ENCODE measurements at regions not wholly inside any gene's neighbourhood (a gene's known extent, or its start where the extent isn't known, plus 50 kb on each side); places are given as distances from the start of the nearest gene placed in this dataset.

DNA sequence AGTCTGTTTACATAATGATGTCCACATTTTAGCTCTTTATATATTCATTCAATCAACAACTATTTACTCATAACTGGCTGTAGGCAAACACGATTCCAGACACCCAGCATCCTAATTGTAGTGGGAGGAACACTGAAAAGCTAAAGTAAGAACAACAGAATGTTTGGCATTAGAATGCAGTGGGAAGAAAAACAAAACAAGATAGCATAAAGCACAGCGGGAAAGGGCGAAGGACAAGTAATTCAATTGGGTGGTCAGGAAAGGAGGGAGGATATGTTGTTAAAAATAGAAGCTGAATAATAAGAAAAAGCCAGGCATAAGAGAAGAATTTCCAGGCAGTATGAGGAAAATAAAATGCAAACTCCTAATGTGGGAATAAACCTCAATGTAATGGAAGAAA is 189.5 kb upstream of the FAT4 start:
- no peak overlapping the region for H3K27ac ChIP-seq
- DNase-seq, result peak in 1 of 2 donors; percentile 33
- no peaks in the 10 kb centered on the region for H3K27me3 ChIP-seq
- H3K4me1 ChIP-seq, result no peaks in the 10 kb centered on the region
- no peaks in the 10 kb centered on the region for H3K36me3 ChIP-seq
- no peaks in the 10 kb centered on the region for H3K9me3 ChIP-seq
- intact Hi-C loops (cut with DNase I; ENCODE audit: low total_unique reads), result no loop called here
- no peak overlapping the region for H3K4me3 ChIP-seq
- TF ChIP-seq POLR2A (IDR thresholded peaks at IDR 0.05) (no peak), EP300 (IDR thresholded peaks at IDR 0.05) (no peak), POLR2AphosphoS5 (IDR thresholded peaks at IDR 0.05) (no peak)
- TF ChIP-seq, protein P1, sequence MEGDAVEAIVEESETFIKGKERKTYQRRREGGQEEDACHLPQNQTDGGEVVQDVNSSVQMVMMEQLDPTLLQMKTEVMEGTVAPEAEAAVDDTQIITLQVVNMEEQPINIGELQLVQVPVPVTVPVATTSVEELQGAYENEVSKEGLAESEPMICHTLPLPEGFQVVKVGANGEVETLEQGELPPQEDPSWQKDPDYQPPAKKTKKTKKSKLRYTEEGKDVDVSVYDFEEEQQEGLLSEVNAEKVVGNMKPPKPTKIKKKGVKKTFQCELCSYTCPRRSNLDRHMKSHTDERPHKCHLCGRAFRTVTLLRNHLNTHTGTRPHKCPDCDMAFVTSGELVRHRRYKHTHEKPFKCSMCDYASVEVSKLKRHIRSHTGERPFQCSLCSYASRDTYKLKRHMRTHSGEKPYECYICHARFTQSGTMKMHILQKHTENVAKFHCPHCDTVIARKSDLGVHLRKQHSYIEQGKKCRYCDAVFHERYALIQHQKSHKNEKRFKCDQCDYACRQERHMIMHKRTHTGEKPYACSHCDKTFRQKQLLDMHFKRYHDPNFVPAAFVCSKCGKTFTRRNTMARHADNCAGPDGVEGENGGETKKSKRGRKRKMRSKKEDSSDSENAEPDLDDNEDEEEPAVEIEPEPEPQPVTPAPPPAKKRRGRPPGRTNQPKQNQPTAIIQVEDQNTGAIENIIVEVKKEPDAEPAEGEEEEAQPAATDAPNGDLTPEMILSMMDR (IDR thresholded peaks at IDR 0.05), result no peak
- 60 to 67% (median 65%) methylated on average over 3 of the region's 3 CpGs for WGBS, 5 donors

DNA sequence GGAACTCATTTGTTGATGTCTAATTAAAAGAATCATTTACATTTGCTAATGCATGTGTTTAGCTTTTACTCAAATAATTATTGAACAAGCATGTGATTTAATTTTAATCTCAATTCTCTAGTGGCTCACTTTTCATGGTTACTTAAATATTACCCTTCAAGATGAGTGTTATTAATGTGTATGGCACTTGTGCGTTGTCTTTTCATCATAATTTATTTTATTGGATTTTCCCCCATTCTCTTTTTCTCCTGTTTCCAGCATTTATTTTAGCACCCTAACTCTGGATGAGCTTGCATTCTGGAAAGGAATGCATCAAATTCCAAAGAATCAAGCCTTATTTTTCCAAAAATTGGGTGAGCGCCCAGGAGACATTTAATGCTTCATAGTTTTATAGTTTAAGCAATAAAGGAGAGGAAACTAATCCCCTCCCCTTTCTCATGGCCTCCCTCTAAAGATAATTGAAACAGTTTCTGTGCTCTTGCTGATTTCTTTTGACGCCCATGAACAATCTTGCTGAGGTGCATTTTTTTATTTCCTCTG is 191.1 kb upstream of the FAT4 start:
- no peaks in the 10 kb centered on the region for H3K36me3 ChIP-seq
- intact Hi-C loops (cut with DNase I; ENCODE audit: low total_unique reads), result no loop called here
- H3K27ac ChIP-seq, result no peak overlapping the region
- DNase-seq, result peak in 1 of 2 donors; percentile 68
- H3K27me3 ChIP-seq, result no peaks in the 10 kb centered on the region
- H3K4me1 ChIP-seq, result no peaks in the 10 kb centered on the region
- H3K4me3 ChIP-seq, result no peak overlapping the region
- WGBS, 5 donors, result 65 to 84% (median 77%) methylated on average over 3 of the region's 3 CpGs
- H3K9me3 ChIP-seq, result no peaks in the 10 kb centered on the region
- TF ChIP-seq POLR2AphosphoS5 (IDR thresholded peaks at IDR 0.05), result no peak
- TF ChIP-seq EP300 (IDR thresholded peaks at IDR 0.05), result no peak
- TF ChIP-seq POLR2A (IDR thresholded peaks at IDR 0.05), result no peak
- TF ChIP-seq, protein P1 (IDR thresholded peaks at IDR 0.05), result no peak

DNA sequence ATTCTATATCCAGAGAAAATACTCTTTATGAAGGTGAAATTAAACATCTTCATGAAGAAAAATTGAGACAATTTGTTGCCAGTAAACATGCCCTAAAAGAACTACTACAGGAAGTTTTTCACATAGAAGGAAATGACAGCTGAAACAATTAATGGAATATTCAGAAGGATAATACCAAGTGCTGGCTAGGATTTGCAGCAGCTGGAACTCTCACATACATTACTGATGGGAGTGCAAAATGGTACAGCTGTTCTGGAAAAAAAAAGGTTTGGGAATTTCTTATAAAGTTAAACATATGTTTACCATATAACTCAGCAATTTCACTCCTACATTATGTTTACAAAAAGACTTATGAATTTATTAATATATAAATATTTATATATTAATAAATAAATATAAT is 193.2 kb upstream of the FAT4 start:
- H3K27me3 ChIP-seq, result no peaks in the 10 kb centered on the region
- H3K4me1 ChIP-seq, result no peaks in the 10 kb centered on the region
- no peak overlapping the region for H3K4me3 ChIP-seq
- no peak for TF ChIP-seq POLR2AphosphoS5 (IDR thresholded peaks at IDR 0.05)
- TF ChIP-seq EP300 (IDR thresholded peaks at IDR 0.05), result no peak
- TF ChIP-seq POLR2A (IDR thresholded peaks at IDR 0.05), result no peak
- TF ChIP-seq, protein P1 (IDR thresholded peaks at IDR 0.05), result no peak
- intact Hi-C loops (cut with DNase I; ENCODE audit: low total_unique reads), result no loop called here
- DNase-seq, result peak in 1 of 2 donors; percentile 8
- H3K36me3 ChIP-seq, result no peaks in the 10 kb centered on the region
- H3K27ac ChIP-seq, result no peak overlapping the region
- H3K9me3 ChIP-seq, result no peaks in the 10 kb centered on the region

DNA sequence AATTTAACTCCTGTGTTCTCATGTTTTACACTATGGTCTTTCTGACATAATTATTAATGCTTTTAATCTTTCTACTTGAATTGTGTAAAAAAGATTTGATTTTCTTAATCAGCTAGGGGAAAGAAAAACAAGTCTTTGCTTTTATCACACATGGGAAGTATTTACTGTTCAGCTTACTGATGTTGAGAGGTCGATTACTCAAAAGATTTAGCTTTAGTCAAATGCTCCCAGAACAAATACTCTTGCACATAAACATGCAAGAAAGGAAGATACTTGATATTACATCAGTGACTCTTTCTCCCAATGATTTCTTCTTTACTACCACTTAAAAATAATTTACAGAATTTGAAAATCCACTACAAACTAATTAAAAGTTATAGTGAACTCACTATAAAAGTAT is 198.3 kb upstream of the FAT4 start:
- Histone ChIP-seq H3K27ac (no peak overlapping the region), H3K36me3 (no peaks in the 10 kb centered on the region), H3K27me3 (no peaks in the 10 kb centered on the region), H3K4me3 (no peak overlapping the region), H3K9me3 (no peaks in the 10 kb centered on the region), H3K4me1 (no peaks in the 10 kb centered on the region)
- TF ChIP-seq, protein P1 (IDR thresholded peaks at IDR 0.05), result no peak
- TF ChIP-seq POLR2AphosphoS5 (IDR thresholded peaks at IDR 0.05), result no peak
- intact Hi-C loops (cut with DNase I; ENCODE audit: low total_unique reads), result no loop called here
- DNase-seq, result no peak
- 17 to 33% (median 28%) methylated on average over 1 of the region's 1 CpG for WGBS, 5 donors
